HCT116 (cell line): ENCODE measurements at regions not wholly inside any gene's neighbourhood (a gene's known extent, or its start where the extent isn't known, plus 50 kb on each side); places are given as distances from the start of the nearest gene placed in this dataset.

ENCODE experiments used
- ATAC-seq: fragments of 200-7000 bp; cut with Tn5 transposase; 2 replicates; pipeline ENCODE4 v1.9.1; 2020; ENCODE audit warnings: mild to moderate bottlenecking, moderate library complexity
- BruUV-seq: library from RNA; stranded (reverse); fragments of 400-500 nt; replicated peaks from 2 replicates; lab custom pipeline; 2021; lab: Mats Ljungman, UMichigan
- CTCF ChIA-PET: fragments of 300-600 bp; sonication (Branson Sonifier 250); formaldehyde crosslinking; loops from one replicate; lab custom pipeline; 2021; ENCODE audit warnings: antibody characterized with exemption; lab: Charles Lee
- POLR2A ChIA-PET: fragments of 300-600, 350-600 bp; sonication (Branson Sonifier 250); formaldehyde crosslinking; loops from one replicate; lab custom pipeline; 2021; ENCODE audit warnings: antibody characterized with exemption; lab: Charles Lee
- RAD21 ChIA-PET, 2 experiments: fragments of 300-600 bp; sonication (Branson Sonifier 250); formaldehyde crosslinking; loops; one replicate each; lab custom pipeline; 2023; ENCODE audit warnings: low total read pairs in 2 of 2; ENCODE audit not compliant: uncharacterized antibody in 2 of 2, unreplicated experiment in 2 of 2, low non-redundant PET in 1 of 2; lab: Charles Lee
- DNase-seq: peaks from one replicate; pipeline ENCODE4 v3.0.0-alpha.2; 2010; ENCODE audit warnings: low read depth, low spot score
- H2AFZ ChIP-seq: fragments of 200-600 bp; shearing (Covaris generic), sonication (generic); 2 replicates; pipeline ENCODE4 v1.6.1; 2017; ENCODE audit warnings: low read depth, mixed run types, mixed read lengths, antibody characterized with exemption, low read length; ENCODE audit not compliant: poor library complexity, severe bottlenecking
- H3K27ac ChIP-seq: 2 replicates; pipeline ENCODE4 v1.5.1; 2012; ENCODE audit warnings: low read depth, low read length
- H3K27me3 ChIP-seq: fragments of 200-600 bp; sonication (generic); 2 replicates; pipeline ENCODE4 v1.6.1; 2016; ENCODE audit warnings: mixed run types, low read length, mixed read lengths; ENCODE audit not compliant: insufficient read depth
- H3K36me3 ChIP-seq, 2 experiments: fragments of 200-500 bp in 1 of 2; fragments of 200-600 bp in 1 of 2; sonication (Bioruptor generic) in 1 of 2; sonication (generic) in 1 of 2; 2 replicates each; pipeline versions ENCODE4 v1.5.1 to v1.6.1; 2014 to 2016; ENCODE audit warnings: low read length in 2 of 2, inconsistent platforms in 1 of 2, mixed read lengths in 1 of 2, mixed run types in 1 of 2; ENCODE audit not compliant: insufficient read depth in 2 of 2, control insufficient read depth in 1 of 2
- H3K4me1 ChIP-seq, 2 experiments: fragments of 200-600 bp in 1 of 2; sonication (generic) in 1 of 2; 2 replicates each; pipeline versions ENCODE4 v1.5.1 to v1.6.1; 2012 to 2017; ENCODE audit warnings: low read length in 2 of 2, inconsistent platforms in 1 of 2, mild to moderate bottlenecking in 1 of 2, mixed read lengths in 1 of 2, mixed run types in 1 of 2, moderate library complexity in 1 of 2; ENCODE audit not compliant: insufficient read depth in 2 of 2, control insufficient read depth in 1 of 2
- H3K4me2 ChIP-seq: fragments of 200-600 bp; sonication (generic); 2 replicates; pipeline ENCODE4 v1.6.1; 2017; ENCODE audit warnings: mixed run types, low read length, mixed read lengths
- H3K4me3 ChIP-seq, 2 experiments: fragments of 200-600 bp in 1 of 2; sonication (generic) in 1 of 2; replicated peaks in 1 of 2; 2 replicates each; pipeline ENCODE4 v1.5.1; 2011 to 2016; ENCODE audit warnings: low read length in 2 of 2, control low read depth in 1 of 2, low read depth in 1 of 2, mild to moderate bottlenecking in 1 of 2, mixed read lengths in 1 of 2, mixed run types in 1 of 2
- H3K79me2 ChIP-seq: fragments of 200-600 bp; sonication (generic); 2 replicates; pipeline ENCODE4 v1.6.1; 2017; ENCODE audit warnings: mild to moderate bottlenecking, mixed run types, low read length, moderate library complexity, mixed read lengths; ENCODE audit not compliant: insufficient read depth
- H3K9ac ChIP-seq: fragments of 200-600 bp; sonication (generic); 2 replicates; pipeline ENCODE4 v1.6.1; 2016; ENCODE audit warnings: low read length, mixed read lengths
- H3K9me2 ChIP-seq: fragments of 200-600 bp; sonication (generic), shearing (Covaris generic); 2 replicates; pipeline ENCODE4 v1.6.1; 2017; ENCODE audit warnings: mixed run types, mild to moderate bottlenecking, moderate library complexity; ENCODE audit not compliant: insufficient read depth
- H3K9me3 ChIP-seq, 2 experiments: fragments of 200-500 bp in 1 of 2; fragments of 200-600 bp in 1 of 2; sonication (Bioruptor generic) in 1 of 2; sonication (generic) in 1 of 2; 2 replicates each; pipeline ENCODE4 v1.6.1; 2014 to 2017; ENCODE audit warnings: low read length in 2 of 2, mixed read lengths in 2 of 2, inconsistent platforms in 1 of 2, low read depth in 1 of 2, mild to moderate bottlenecking in 1 of 2, mixed run types in 1 of 2, moderate library complexity in 1 of 2; ENCODE audit not compliant: control insufficient read depth in 1 of 2, insufficient read depth in 1 of 2
- H4K20me1 ChIP-seq: fragments of 200-600 bp; sonication (generic), shearing (Covaris generic); 2 replicates; pipeline ENCODE4 v1.6.1; 2017; ENCODE audit warnings: mixed run types, mild to moderate bottlenecking, moderate library complexity; ENCODE audit not compliant: insufficient read depth
- CBX3 ChIP-seq: IDR thresholded peaks from 2 replicates; pipeline ENCODE4 v1.6.1; 2012; ENCODE audit warnings: low read depth
- EGR1 ChIP-seq: IDR thresholded peaks from 2 replicates; pipeline ENCODE4 v1.6.1; 2012; ENCODE audit warnings: low read depth
- EZH2phosphoT487 ChIP-seq: fragments of 200-600 bp; IDR thresholded peaks from 2 replicates; pipeline ENCODE4 v1.6.1; 2018; ENCODE audit warnings: antibody characterized with exemption, borderline replicate concordance
- POLR2A ChIP-seq: IDR thresholded peaks from 2 replicates; pipeline ENCODE4 v1.7.0; 2011; ENCODE audit warnings: borderline replicate concordance; ENCODE audit not compliant: insufficient read depth, insufficient read length; ENCODE audit errors: extremely low read depth
- POLR2AphosphoS5 ChIP-seq: IDR thresholded peaks from 2 replicates; pipeline ENCODE4 v1.6.1; 2011; ENCODE audit warnings: mild to moderate bottlenecking, low read depth, low read length, moderate library complexity
- SIN3A ChIP-seq: IDR thresholded peaks from 2 replicates; pipeline ENCODE4 v1.6.1; 2012; ENCODE audit warnings: low read depth
- ZNF274 ChIP-seq: fragments of 200-500 bp; sonication (Bioruptor generic); IDR thresholded peaks from 2 replicates; pipeline ENCODE4 v1.6.1; 2014; ENCODE audit warnings: mild to moderate bottlenecking, low read depth, low read length, inconsistent platforms
- intact Hi-C: fragments of 100-400 bp; cut with micrococcal nuclease; formaldehyde crosslinking; loops from 2 replicates; pipeline ENCODE4 v1.10.0; 2022
- TF ChIP-seq, protein P1 (sequence below): IDR thresholded peaks from 2 replicates; pipeline ENCODE4 v1.6.1; 2012
- TF ChIP-seq, protein P2 (sequence below): IDR thresholded peaks from 2 replicates; pipeline ENCODE4 v1.6.1; 2012; ENCODE audit warnings: low read depth
- TF ChIP-seq, protein P3 (sequence below): IDR thresholded peaks from 2 replicates; pipeline ENCODE4 v1.6.1; 2011; ENCODE audit warnings: mild to moderate bottlenecking, low read length, moderate library complexity; ENCODE audit not compliant: insufficient replicate concordance; ENCODE audit errors: extremely low read depth

DNA sequence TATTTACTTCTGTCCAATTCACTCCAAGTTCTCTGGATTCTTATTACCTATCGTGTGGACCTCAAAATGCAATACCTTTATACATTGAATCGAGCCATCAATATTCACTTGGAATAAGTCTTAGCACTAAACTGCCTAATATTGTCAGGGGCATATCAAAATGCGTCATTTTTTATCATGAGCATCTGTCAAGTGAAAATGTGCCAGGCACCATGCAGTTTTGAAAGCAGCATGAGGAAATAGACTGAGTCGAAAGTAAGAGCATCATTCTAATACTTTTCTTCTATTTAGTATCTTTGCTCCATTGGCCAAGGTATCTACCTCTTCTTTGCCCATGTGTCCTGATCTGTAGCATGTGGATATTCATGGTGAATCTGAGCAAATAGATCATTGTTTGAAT lies 1193.4 kb downstream of the CDH11 start:
- peaks cover 5 to 24% of the 10 kb centered on the region in 2 experiments; a peak in 2 of 4 replicates for H3K9me3 ChIP-seq
- POLR2A ChIA-PET, result no interaction called here

GRCh38 chr16:63925221-63925620 lies 1196.6 kb downstream of the CDH11 start:
- CTCF ChIA-PET, result no interaction called here
- Histone ChIP-seq H3K27me3 (no peaks in the 10 kb centered on the region), H3K79me2 (no peaks in the 10 kb centered on the region), H3K4me3 (no peak overlapping the region), H4K20me1 (no peaks in the 10 kb centered on the region), H3K4me1 (no peaks in the 10 kb centered on the region), H3K4me2 (no peak overlapping the region), H3K9me2 (no peaks in the 10 kb centered on the region), H3K9me3 (peaks cover 3 to 12% of the 10 kb centered on the region in 2 experiments; a peak in 3 of 4 replicates), H3K27ac (no peak overlapping the region), H2AFZ (no peak overlapping the region), H3K9ac (no peak overlapping the region), H3K36me3 (no peaks in the 10 kb centered on the region)
- DNase-seq, result no peak
- RAD21 ChIA-PET, result no interaction called here
- intact Hi-C loops, result no loop called here
- TF ChIP-seq, protein P1, sequence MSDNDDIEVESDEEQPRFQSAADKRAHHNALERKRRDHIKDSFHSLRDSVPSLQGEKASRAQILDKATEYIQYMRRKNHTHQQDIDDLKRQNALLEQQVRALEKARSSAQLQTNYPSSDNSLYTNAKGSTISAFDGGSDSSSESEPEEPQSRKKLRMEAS, result no peak
- no peak for TF ChIP-seq SIN3A
- no peak for TF ChIP-seq POLR2AphosphoS5
- no peak for TF ChIP-seq EGR1
- TF ChIP-seq ZNF274, result no peak
- TF ChIP-seq CBX3, result no peak
- TF ChIP-seq, protein P2, sequence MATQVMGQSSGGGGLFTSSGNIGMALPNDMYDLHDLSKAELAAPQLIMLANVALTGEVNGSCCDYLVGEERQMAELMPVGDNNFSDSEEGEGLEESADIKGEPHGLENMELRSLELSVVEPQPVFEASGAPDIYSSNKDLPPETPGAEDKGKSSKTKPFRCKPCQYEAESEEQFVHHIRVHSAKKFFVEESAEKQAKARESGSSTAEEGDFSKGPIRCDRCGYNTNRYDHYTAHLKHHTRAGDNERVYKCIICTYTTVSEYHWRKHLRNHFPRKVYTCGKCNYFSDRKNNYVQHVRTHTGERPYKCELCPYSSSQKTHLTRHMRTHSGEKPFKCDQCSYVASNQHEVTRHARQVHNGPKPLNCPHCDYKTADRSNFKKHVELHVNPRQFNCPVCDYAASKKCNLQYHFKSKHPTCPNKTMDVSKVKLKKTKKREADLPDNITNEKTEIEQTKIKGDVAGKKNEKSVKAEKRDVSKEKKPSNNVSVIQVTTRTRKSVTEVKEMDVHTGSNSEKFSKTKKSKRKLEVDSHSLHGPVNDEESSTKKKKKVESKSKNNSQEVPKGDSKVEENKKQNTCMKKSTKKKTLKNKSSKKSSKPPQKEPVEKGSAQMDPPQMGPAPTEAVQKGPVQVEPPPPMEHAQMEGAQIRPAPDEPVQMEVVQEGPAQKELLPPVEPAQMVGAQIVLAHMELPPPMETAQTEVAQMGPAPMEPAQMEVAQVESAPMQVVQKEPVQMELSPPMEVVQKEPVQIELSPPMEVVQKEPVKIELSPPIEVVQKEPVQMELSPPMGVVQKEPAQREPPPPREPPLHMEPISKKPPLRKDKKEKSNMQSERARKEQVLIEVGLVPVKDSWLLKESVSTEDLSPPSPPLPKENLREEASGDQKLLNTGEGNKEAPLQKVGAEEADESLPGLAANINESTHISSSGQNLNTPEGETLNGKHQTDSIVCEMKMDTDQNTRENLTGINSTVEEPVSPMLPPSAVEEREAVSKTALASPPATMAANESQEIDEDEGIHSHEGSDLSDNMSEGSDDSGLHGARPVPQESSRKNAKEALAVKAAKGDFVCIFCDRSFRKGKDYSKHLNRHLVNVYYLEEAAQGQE, result no peak
- no peak for ATAC-seq
- no TSS peak for BruUV-seq
- POLR2A ChIA-PET, result no interaction called here

More for the DNA sequence above, 1193.4 kb downstream of the CDH11 start:
- Histone ChIP-seq H3K4me1 (no peaks in the 10 kb centered on the region), H2AFZ (no peak overlapping the region), H4K20me1 (no peaks in the 10 kb centered on the region), H3K79me2 (no peaks in the 10 kb centered on the region), H3K4me2 (no peak overlapping the region), H3K9ac (no peak overlapping the region), H3K36me3 (no peaks in the 10 kb centered on the region), H3K4me3 (no peak overlapping the region), H3K27me3 (no peaks in the 10 kb centered on the region), H3K27ac (no peak overlapping the region), H3K9me2 (no peaks in the 10 kb centered on the region)
- TF ChIP-seq, protein P3, sequence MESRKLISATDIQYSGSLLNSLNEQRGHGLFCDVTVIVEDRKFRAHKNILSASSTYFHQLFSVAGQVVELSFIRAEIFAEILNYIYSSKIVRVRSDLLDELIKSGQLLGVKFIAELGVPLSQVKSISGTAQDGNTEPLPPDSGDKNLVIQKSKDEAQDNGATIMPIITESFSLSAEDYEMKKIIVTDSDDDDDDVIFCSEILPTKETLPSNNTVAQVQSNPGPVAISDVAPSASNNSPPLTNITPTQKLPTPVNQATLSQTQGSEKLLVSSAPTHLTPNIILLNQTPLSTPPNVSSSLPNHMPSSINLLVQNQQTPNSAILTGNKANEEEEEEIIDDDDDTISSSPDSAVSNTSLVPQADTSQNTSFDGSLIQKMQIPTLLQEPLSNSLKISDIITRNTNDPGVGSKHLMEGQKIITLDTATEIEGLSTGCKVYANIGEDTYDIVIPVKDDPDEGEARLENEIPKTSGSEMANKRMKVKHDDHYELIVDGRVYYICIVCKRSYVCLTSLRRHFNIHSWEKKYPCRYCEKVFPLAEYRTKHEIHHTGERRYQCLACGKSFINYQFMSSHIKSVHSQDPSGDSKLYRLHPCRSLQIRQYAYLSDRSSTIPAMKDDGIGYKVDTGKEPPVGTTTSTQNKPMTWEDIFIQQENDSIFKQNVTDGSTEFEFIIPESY, result no peak
- TF ChIP-seq ZNF274 (no peak), EZH2phosphoT487 (no peak), POLR2A (no peak)
- ChIA-PET CTCF (no interaction called here), RAD21 (no interaction called here)
- ATAC-seq, result no peak
- intact Hi-C loops, result no loop called here
- BruUV-seq, result no TSS peak
- no peak for DNase-seq
